ENCODE measurements at regions not wholly inside any gene's neighbourhood (a gene's known extent, or its start where the extent isn't known, plus 50 kb on each side); places are given as distances from the start of the nearest gene placed in this dataset.
"Not testable (repeated sequence)": the region's sequence is repeated elsewhere in the genome, so short reads cannot be mapped to it uniquely, and the experiment has no call there.

DNA sequence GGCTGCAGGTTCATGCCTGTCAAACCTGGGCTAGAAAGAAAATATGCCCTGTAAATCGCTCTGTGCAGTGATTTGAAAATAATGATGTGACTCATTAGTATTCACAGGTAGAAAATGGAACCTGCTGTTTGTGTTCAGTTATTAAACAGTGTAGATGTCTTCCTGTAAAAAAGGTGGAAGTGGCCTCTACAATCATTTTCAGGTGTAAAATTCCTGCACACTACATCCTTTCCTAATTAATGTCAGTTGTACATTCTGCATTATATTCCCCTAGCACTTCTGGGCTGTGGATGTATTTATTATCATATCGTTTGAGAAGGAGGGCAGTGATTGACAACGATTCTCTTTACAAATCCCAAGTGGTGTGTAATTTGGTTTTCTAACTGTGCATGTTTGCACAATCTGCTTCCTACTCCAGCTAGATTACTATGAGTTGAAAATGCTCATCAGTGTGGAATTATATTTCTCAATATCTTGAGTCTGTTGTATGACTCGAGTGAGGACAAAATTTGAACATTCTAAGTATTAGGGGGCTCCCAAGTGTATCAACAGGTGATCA is 454.0 kb upstream of the DDI1 start:
- DNase-seq (no peak), ATAC-seq (no peak)
- intact Hi-C loops (cut with DNase I, micrococcal nuclease): no loop called here

DNA sequence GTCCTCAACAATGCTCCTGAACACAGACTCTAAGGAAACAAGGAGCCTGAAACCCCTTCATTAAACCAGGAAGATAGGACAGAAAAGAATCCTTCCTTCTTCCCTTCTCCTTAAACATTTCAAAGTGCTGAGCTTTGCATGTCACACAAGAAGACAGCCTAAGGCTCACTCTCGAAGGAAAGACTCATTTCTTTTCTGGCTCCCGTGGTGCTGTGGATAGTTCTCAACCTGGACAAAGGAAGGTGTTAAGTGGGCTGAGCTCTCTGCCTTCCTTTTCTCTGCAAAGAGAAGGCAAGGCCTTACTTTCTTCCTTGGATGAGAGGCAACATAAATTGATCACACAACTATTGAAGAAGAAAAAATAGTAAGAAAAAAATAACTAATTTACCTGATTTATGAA is 452.4 kb upstream of the DDI1 start:
- intact Hi-C loops (cut with DNase I, micrococcal nuclease): no loop called here
- ATAC-seq: no peak

DNA sequence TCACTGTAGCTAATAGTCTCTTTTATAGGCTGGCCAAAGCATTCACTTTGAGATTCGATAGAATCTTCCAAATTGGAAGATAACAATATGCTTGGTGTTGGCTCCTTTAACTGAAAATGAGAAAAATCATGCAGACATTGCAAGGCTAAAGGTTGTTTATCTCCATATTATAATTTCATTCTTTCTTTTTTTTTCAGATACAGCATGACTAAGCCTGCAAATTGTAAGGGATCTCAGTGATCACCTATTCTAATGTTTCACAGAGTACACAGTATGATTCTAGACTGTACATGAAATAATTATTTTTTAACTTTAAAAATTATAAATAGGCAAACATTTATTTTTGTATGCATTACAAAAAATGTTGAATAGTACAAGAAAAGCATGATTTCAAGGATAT is 451.7 kb upstream of the DDI1 start:
- intact Hi-C loops (cut with DNase I, micrococcal nuclease): no loop called here

More for the DNA sequence above, 452.4 kb upstream of the DDI1 start:
- DNase-seq: no peak

DNA sequence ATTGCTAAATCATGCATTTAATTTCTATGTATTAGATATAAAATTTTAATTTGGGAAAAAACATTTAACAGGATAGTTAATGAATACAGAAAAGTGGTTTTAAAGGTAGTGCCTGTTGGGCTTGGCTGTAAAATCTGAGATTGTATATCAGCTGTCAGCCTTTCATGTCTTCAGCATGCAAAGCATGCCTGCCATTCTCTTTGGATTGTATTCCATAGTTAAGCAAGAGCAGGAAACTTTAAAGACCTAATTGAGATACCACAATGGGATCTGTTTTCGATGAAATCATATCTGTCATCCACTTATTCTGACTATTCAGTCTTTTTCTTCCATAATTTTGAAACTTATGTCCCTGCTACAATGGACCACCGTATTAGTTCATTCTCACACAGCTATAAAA is 451.0 kb upstream of the DDI1 start:
- ATAC-seq: no peak
- DNase-seq: no peak
- intact Hi-C loops (cut with DNase I, micrococcal nuclease): no loop called here

More for the DNA sequence above, 451.7 kb upstream of the DDI1 start:
- DNase-seq: no peak
- no peak for ATAC-seq

DNA sequence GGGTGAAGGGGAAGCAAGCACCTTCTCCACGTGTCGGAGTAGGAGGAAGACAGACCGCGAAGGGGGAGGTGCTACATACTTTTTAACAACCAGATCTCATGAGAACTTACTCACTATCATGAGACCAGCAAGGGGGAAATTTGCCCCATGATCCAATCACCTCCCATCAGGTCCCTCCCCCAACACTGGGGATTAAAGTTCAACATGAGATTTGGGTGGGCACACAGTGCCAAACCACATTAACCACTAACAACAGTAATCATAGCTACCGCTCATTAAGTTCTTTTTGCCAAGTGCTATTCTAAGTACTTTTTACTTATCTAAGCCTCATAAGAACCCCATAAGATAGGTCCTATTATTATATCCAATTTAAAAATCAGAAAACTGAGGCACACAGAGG is 450.5 kb upstream of the DDI1 start:
- DNase-seq (no peak), ATAC-seq (no peak)
- intact Hi-C loops (cut with DNase I, micrococcal nuclease): no loop called here

DNA sequence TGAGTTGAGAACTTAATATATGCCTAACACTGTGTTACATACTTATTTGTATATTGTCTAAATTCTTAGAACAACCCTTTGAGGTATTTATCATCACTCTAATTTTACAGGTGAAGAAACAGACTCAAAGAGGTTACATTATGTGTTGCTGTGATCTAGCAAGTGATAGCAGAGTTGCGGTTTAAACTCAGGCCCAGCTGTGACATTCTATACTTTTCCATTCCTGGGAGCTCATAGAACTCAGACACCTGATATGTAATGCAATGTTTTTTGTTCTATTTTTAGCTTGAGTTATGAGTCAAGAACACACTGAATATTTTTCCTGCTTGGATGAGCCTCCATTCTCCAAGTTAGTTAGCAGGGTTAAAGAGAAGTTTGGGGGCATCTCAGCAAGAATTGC is 449.7 kb upstream of the DDI1 start:
- intact Hi-C loops (cut with DNase I, micrococcal nuclease): no loop called here
- ATAC-seq (no peak), DNase-seq (no peak)

DNA sequence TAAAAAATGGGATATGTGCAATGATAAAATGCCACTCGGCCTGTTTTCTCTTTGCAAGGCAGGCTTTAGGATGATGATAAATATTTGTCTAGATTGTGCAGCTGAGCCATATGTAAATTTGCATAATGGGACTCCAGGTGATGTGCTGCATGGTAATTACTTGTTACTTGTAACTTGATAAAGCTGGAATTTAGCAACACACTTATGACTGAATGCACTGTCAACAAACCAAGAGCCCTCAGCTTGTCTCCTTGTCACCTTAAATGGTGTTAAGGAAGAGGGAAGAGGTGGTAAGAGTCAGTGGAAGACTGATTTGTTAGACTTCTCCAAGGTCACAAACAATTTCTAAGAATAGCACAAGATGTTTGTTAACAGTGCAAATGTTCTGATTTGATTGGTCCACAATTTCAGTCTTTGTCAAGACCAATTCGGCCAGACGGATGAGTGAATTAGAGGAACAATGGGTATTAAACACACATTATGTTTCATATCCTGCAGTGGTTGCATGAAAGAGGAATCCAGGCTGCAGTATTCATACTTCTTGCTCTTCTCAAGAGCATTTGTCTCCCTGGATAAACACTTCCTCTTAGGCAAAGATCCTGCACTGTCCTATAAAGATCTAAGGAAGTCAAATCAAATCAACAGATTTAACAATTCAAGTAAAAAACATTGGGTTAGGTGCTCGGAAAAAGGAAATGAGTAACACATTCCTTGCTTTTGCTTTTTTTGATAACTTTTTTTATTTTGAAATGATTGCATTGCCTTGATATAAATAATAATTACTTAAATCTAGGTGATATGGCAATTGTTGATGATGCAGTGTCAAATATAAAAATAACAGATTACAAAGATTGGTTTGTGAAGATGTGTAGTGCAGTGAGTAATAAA is 448.3 kb upstream of the DDI1 start:
- no peak for DNase-seq
- ATAC-seq: no peak
- intact Hi-C loops (cut with DNase I, micrococcal nuclease): no loop called here

DNA sequence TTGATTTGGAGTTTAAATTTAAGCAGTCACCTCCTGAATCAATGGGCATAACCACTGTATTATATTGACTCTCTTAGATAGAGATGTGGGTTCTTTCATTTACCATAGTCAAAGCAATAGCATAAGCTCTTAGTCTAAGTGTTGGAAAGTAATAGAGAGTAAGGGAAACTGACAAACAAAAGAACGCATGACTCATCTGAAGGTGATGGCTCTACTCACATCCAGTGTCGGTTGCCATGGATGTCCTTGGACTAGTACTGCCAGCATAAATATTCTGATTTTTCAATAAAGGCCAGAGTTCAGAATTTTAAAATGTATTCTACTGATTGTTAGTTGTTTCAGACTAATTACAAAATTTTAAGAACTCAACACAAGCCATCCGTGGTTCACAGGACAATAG is 444.9 kb upstream of the DDI1 start:
- DNase-seq (no peak), ATAC-seq (no peak)
- intact Hi-C loops (cut with DNase I, micrococcal nuclease): no loop called here

DNA sequence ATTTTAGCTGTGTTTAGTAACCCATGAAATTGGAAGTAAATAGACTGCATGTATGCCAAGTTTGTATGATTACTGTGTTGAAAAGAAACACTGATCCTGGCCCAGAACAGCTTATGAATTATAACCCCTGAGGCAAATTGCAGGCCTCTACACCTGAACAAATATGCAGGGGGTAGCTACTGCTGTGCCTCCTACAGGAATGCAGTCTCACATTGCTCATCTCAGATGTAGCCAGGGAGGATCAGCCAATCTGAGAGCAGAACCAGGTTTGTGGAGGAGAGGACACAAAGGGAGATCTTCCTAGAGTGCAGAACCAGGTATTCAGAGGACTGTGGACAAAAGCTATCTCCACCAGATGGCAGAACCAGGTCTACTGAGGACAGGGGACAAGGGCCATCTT is 442.2 kb upstream of the DDI1 start:
- intact Hi-C loops (cut with DNase I, micrococcal nuclease): no loop called here
- ATAC-seq (no peak), DNase-seq (no peak)

DNA sequence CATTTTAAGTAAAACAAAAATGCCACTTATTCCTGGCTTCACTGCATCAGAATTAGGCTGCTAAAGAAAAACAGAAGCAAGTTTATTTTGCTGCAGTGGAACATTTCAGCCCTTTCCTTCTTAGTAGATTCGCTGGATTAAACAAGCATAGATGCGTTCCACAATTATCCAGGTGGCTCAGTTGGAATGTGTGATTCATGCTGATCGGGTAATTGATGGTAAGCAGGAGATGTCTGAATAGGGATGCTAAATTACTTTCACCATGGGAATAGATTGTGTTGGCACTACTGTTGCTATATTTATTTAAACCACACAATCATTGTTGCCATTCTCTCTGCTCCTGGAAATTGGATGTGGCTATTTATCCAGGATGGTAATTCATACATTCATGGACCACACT is 440.1 kb upstream of the DDI1 start:
- intact Hi-C loops (cut with DNase I, micrococcal nuclease): no loop called here
- ATAC-seq (no peak), DNase-seq (no peak)

DNA sequence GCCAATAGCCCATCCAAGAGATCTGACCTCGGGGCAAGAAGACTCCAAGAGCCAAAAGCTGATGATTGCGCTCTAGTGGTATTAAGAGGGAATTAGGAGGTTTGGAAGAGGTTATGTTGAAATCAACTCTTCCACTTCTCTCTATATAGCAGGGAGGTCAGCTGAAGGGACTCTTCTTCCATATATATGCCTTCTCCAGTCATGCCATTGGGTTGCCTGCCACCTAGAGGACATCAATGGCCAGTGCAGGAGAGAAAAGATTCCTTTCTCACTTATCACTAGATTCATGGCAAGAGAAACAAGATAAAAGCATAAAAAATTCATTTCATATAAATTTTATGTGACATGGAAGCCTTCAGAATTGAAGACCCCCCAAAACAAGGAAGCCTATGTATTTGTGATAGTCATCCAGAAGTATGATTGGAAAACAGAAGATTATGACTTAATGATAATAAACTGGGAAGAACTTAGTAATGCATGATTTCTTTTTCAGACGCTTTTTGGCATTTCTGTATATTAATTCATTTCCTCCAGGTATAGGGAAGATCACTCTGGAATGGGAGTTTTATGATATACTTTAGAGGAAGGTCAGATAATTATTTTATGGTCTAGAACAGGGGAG is 435.1 kb upstream of the DDI1 start:
- intact Hi-C loops (cut with DNase I, micrococcal nuclease): no loop called here
- peak; percentile 46 for ATAC-seq
- DNase-seq: no peak

DNA sequence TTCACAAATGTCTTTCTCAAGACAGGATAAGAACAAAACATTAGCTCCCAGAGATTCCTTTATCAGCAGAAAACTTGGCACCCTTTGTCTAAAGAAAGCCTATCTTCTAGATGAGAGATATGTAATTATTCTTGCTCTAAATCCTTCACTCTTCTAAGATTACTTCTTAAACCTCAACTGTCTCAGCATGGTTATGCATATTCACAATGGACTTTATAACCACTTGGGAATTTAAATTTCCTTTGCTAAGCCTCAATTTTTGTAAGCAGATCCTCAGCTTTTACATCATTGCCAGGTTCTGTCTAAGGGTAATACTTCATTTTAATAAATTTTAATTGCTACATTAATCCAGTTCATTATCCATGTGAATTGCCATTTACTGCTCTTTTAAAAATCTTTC is 433.6 kb upstream of the DDI1 start:
- intact Hi-C loops (cut with DNase I, micrococcal nuclease): no loop called here
- DNase-seq (no peak), ATAC-seq (no peak)

DNA sequence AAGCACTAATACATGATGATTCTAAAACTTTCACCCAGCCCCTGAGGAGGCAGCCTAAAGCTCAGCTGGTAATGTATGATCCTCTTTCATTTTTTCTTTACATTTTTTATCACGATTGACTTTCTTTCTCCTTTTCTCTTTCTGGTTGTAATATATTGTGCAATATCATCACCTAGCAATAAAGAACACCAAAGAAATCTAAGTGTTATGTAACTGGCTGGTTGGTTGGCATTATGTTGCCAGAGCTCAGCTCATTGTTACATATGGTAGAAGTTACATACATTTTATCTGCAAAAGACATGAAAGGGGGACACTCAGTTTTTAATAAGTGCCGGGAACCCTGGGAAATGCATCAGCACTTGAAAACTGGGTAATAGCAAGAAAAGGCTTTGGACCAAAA is 432.1 kb upstream of the DDI1 start:
- intact Hi-C loops (cut with DNase I, micrococcal nuclease): no loop called here
- no peak for ATAC-seq

DNA sequence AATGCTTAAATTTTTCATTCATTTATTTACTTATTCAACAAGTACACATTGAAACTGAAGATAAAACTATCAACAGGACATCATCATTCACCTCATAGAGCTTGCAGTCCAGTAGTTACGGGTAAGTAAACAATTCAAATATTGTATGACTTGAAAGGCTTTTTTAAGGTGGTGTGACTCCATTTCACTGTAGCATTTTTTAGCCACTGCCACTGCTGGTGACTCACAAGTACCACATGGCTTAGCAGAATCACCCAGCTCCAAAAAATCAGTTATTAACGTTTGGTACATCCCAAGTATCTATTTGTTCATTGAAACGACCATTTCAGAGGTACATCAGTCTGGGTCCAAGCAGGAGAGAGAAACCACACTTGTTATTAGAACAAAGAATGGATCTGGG is 427.9 kb upstream of the DDI1 start:
- ATAC-seq (no peak), DNase-seq (no peak)
- intact Hi-C loops (cut with DNase I, micrococcal nuclease): no loop called here

More for the DNA sequence above, 432.1 kb upstream of the DDI1 start:
- no peak for DNase-seq

DNA sequence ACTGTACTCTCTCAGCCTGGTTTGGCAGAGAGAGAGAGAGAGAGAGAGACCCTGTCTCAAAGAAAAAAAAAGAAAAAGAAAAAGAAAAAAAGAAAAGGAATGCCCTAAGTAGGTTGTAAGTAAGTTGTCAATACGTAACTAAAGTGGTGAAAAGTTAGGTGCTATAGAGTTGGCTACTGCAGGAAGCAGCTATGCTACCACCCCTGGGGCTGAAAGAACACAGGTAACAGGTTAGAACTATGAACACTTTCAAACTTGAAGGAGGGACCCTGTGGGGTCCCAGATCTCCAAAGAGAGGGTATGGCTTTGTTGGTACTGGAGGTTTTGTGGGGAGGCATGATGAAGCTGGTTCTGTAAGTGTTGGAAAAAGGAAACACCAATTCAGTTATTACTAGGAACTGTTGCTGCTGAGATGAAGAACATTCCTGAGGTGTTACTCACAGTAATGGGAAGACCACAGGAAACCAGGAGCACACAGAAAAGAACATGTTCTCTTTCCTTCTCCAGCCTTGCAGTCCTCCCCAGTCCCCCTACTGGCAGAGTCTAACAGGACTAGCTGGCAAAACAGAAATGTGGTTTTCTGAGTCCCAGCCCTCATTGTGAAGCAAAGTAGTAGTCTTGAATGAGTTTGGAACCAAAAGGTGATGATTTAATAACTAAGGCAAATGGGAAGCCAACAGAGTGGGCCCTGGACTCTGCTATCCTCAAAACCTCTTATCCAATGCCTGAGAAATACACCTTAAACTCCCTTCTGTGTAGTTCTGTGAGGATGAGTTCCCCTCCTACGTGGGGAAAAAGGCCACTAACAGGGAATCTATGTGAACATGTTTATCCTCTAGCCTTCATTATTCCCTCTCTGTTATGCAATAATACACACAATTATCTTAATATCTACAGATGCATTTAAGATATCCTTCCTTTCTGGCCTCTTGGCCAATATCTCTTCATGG is 427.0 kb upstream of the DDI1 start:
- intact Hi-C loops (cut with DNase I, micrococcal nuclease): no loop called here
- DNase-seq (no peak), ATAC-seq (no peak)

DNA sequence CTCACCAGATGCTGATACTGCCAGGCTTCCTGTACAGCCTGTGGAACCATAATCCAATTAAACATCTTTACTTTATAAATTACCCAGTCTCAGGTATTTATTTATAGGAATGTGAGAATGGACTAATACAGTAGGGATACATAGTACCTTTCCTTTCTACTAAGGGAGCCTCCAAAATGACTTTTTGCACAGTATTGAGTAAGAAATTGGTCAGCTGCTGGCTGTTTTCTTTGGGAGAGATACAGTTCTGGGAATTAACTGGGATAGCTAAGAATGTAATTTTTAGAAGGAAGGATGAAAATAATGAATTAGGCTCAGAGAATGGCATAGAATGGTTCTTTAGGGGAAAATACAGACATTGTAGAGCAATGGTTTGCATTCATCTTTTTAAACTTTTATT is 426.0 kb upstream of the DDI1 start:
- ATAC-seq: no peak
- intact Hi-C loops (cut with DNase I, micrococcal nuclease): no loop called here
- no peak for DNase-seq

DNA sequence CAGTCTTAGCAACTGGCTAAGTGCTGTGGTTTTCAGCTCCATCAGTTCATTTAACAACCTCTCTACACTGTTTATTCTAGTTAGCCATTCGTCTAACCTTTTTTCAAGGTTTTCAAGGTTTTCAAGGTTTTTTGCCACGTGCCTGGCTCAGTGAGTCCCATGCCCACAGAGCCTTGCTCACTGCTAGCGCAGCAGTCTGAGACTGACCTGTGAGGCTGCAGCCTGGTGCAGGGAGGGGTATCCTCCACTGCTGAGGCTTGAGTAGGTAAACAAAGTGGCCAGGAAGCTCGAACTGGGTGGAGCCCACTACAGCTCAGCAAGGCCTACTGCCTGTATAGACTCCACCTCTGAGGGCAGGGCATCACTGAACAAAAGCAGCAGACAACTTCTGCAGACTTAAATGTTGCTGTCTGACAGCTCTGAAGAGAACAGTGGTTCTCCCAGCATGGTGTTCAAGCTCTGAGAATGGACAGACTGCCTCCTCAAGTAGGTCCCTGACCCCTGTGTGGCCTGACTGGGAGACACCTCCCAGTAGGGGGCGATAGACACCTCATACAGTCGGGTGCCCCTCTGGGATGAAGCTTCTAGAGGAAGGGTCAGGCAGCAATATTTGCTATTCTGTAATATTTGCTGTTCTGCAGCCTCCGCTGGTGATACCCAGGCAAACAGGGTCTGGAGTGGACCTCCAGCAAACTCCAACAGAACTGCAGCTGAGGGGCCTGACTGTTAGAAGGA is 424.7 kb upstream of the DDI1 start:
- not testable (repeated sequence) for ATAC-seq

DNA sequence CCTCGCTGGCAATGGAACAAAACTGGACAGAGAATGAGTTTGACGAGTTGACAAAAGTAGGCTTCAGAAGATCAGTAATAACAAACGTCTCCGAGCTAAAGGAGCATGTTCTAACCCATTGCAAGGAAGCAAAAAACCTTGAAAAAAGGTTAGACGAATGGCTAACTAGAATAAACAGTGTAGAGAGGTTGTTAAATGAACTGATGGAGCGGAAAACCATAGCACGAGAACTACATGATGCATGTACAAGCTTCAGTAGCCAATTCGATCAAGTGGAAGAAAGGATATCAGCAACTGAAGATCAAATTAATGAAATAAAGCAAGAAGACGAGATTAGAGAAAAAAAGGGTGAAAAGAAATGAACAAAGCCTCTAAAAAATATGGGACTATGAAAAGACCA is 424.0 kb upstream of the DDI1 start:
- ATAC-seq; DNase-seq; intact Hi-C loops (cut with DNase I, micrococcal nuclease): not testable (repeated sequence)

More for the DNA sequence above, 424.7 kb upstream of the DDI1 start:
- DNase-seq; intact Hi-C loops (cut with DNase I, micrococcal nuclease): not testable (repeated sequence)
